Mesenchymal stem cell (in vitro differentiated cells and primary cell): ENCODE measurements at regions not wholly inside any gene's neighbourhood (a gene's known extent, or its start where the extent isn't known, plus 50 kb on each side); places are given as distances from the start of the nearest gene placed in this dataset.
A peak's percentile ranks its signal among the peaks of the same experiment; 100 is the strongest.

ENCODE experiments used
- DNase-seq: peaks from one replicate; pipeline ENCODE4 v3.0.0-alpha.2; 2013
- H2AFZ ChIP-seq: one replicate; pipeline ENCODE4 v1.6.1; 2013; ENCODE audit warnings: low read depth, mild to moderate bottlenecking, control low read depth, inconsistent platforms, low read length, moderate library complexity
- H2AK5ac ChIP-seq: 2 replicates; pipeline ENCODE4 v1.6.1; 2013; ENCODE audit warnings: low read length, moderate library complexity, mild to moderate bottlenecking, inconsistent platforms; ENCODE audit not compliant: severe bottlenecking
- H2BK120ac ChIP-seq: one replicate; pipeline ENCODE4 v1.6.1; 2013; ENCODE audit warnings: low read depth, mild to moderate bottlenecking, inconsistent platforms, low read length, moderate library complexity
- H2BK12ac ChIP-seq, 2 experiments: one replicate each; pipeline ENCODE4 v1.6.1; 2013; ENCODE audit warnings: inconsistent platforms in 2 of 2, low read length in 2 of 2, mild to moderate bottlenecking in 2 of 2, moderate library complexity in 2 of 2, control low read depth in 1 of 2
- H2BK15ac ChIP-seq: one replicate; pipeline ENCODE4 v1.6.1; 2013; ENCODE audit warnings: mild to moderate bottlenecking, low read depth, inconsistent platforms; ENCODE audit not compliant: poor library complexity, severe bottlenecking
- H2BK5ac ChIP-seq: 2 replicates; pipeline ENCODE4 v1.6.1; 2013; ENCODE audit warnings: low read depth, mild to moderate bottlenecking, low read length, control low read depth, inconsistent platforms; ENCODE audit not compliant: poor library complexity, severe bottlenecking
- H3K14ac ChIP-seq, 2 experiments: one replicate each; pipeline ENCODE4 v1.6.1; 2013; ENCODE audit warnings: inconsistent platforms in 2 of 2, low read length in 2 of 2, control low read depth in 1 of 2, mild to moderate bottlenecking in 1 of 2, moderate library complexity in 1 of 2
- H3K18ac ChIP-seq, 2 experiments: one replicate each; pipeline ENCODE4 v1.6.1; 2013; ENCODE audit warnings: inconsistent platforms in 2 of 2, low read length in 2 of 2, control low read depth in 1 of 2, low read depth in 1 of 2, mild to moderate bottlenecking in 1 of 2
- H3K23ac ChIP-seq, 2 experiments: one replicate each; pipeline ENCODE4 v1.6.1; 2013; ENCODE audit warnings: inconsistent platforms in 2 of 2, low read length in 2 of 2, mild to moderate bottlenecking in 2 of 2, moderate library complexity in 2 of 2, control low read depth in 1 of 2
- H3K27ac ChIP-seq: 2 replicates; pipeline ENCODE4 v1.5.1; 2013; ENCODE audit warnings: mild to moderate bottlenecking, moderate library complexity, low read length, control low read depth, inconsistent platforms; ENCODE audit not compliant: poor library complexity, severe bottlenecking
- H3K27me3 ChIP-seq, 2 experiments: 2 replicates each; pipeline versions ENCODE4 v1.6.1 to v1.7.0; 2013; ENCODE audit warnings: low read length in 2 of 2, mild to moderate bottlenecking in 2 of 2, moderate library complexity in 2 of 2, control low read depth in 1 of 2, inconsistent platforms in 1 of 2; ENCODE audit not compliant: control insufficient read depth in 1 of 2, insufficient read depth in 1 of 2
- H3K36me3 ChIP-seq, 2 experiments: 2 replicates each; pipeline versions ENCODE4 v1.6.1 to v1.7.0; 2013; ENCODE audit warnings: low read length in 2 of 2, control low read depth in 1 of 2, inconsistent platforms in 1 of 2, low read depth in 1 of 2, mild to moderate bottlenecking in 1 of 2; ENCODE audit not compliant: insufficient read depth in 2 of 2, control insufficient read depth in 1 of 2
- H3K4ac ChIP-seq, 2 experiments: one replicate each; pipeline ENCODE4 v1.6.1; 2013; ENCODE audit warnings: inconsistent platforms in 2 of 2, low read length in 2 of 2, mild to moderate bottlenecking in 2 of 2, moderate library complexity in 2 of 2, control low read depth in 1 of 2, low read depth in 1 of 2
- H3K4me1 ChIP-seq: 2 replicates; pipeline ENCODE4 v1.6.1; 2013; ENCODE audit warnings: low read depth, low read length, control low read depth; ENCODE audit not compliant: control insufficient read depth, insufficient read depth
- H3K4me2 ChIP-seq: 2 replicates; pipeline ENCODE4 v1.6.1; 2013; ENCODE audit warnings: low read length, mild to moderate bottlenecking, inconsistent platforms; ENCODE audit not compliant: poor library complexity, severe bottlenecking
- H3K4me3 ChIP-seq, 2 experiments: 2 replicates each; pipeline versions ENCODE4 v1.5.1 to v1.7.0; 2013; ENCODE audit warnings: low read length in 2 of 2, mild to moderate bottlenecking in 2 of 2, control low read depth in 1 of 2, low read depth in 1 of 2; ENCODE audit not compliant: insufficient read depth in 1 of 2
- H3K79me1 ChIP-seq: replicated peaks from 2 replicates; pipeline ENCODE4 v1.6.1; 2013; ENCODE audit warnings: mild to moderate bottlenecking, control low read depth, low read length, inconsistent platforms; ENCODE audit not compliant: poor library complexity, severe bottlenecking
- H3K9ac ChIP-seq: 2 replicates; pipeline ENCODE4 v1.7.0; 2013; ENCODE audit warnings: mild to moderate bottlenecking, low read length, moderate library complexity
- H3K9me3 ChIP-seq: 2 replicates; pipeline ENCODE4 v1.7.0; 2013; ENCODE audit warnings: mild to moderate bottlenecking, low read length; ENCODE audit not compliant: control insufficient read depth
- H4K8ac ChIP-seq: one replicate; pipeline ENCODE4 v1.6.1; 2013; ENCODE audit warnings: inconsistent platforms, mild to moderate bottlenecking, low read length, moderate library complexity
- H4K91ac ChIP-seq: one replicate; pipeline ENCODE4 v1.6.1; 2013; ENCODE audit warnings: mild to moderate bottlenecking, low read length, inconsistent platforms
- WGBS: methylation state at CpG from one replicate; pipeline ENCODE4 v1.1.7; 2013; ENCODE audit warnings: mixed read lengths; 5-methylcytosine and 5-hydroxymethylcytosine counted together

GRCh38 chr22:19626666-19627065, 87.6 kb upstream of the SEPTIN5 start:
- Histone ChIP-seq H2BK120ac (no peak overlapping the region), H3K4me2 (no peak overlapping the region), H3K18ac (no peak overlapping the region), H3K79me1 (no peaks in the 10 kb centered on the region), H3K9ac (no peak overlapping the region), H2BK5ac (no peak overlapping the region), H3K9me3 (no peaks in the 10 kb centered on the region), H2AFZ (no peak overlapping the region), H2AK5ac (no peak overlapping the region), H3K23ac (no peak overlapping the region), H2BK15ac (no peak overlapping the region), H3K27ac (no peak overlapping the region), H3K36me3 (no peaks in the 10 kb centered on the region), H4K91ac (no peak overlapping the region), H3K4me3 (no peak overlapping the region), H4K8ac (no peak overlapping the region), H3K4me1 (no peaks in the 10 kb centered on the region), H3K27me3 (peaks cover 26 to 83% of the 10 kb centered on the region in 2 experiments), H3K4ac (no peak overlapping the region), H2BK12ac (no peak overlapping the region), H3K14ac (no peak overlapping the region)
- DNase-seq = no peak
- 76% methylated on average over 2 of the region's 4 CpGs for WGBS

GRCh38 chr22:19628038-19628776, 86.1 kb upstream of the SEPTIN5 start:
- no peak overlapping the region for H3K14ac ChIP-seq
- H3K79me1 ChIP-seq = no peaks in the 10 kb centered on the region
- peaks cover 31 to 83% of the 10 kb centered on the region in 2 experiments for H3K27me3 ChIP-seq
- no peak overlapping the region for H2BK5ac ChIP-seq
- H4K91ac ChIP-seq = no peak overlapping the region
- H2AK5ac ChIP-seq = no peak overlapping the region
- no peak overlapping the region for H3K4me2 ChIP-seq
- no peak overlapping the region for H2BK12ac ChIP-seq
- H3K4ac ChIP-seq = no peak overlapping the region
- H2BK15ac ChIP-seq = no peak overlapping the region
- no peak overlapping the region for H3K18ac ChIP-seq
- no peaks in the 10 kb centered on the region for H3K4me1 ChIP-seq
- H3K4me3 ChIP-seq = no peak overlapping the region
- no peak overlapping the region for H3K23ac ChIP-seq
- no peak for DNase-seq
- no peak overlapping the region for H3K27ac ChIP-seq
- no peak overlapping the region for H2AFZ ChIP-seq
- WGBS = 93% methylated on average over 8 of the region's 11 CpGs
- H3K36me3 ChIP-seq = no peaks in the 10 kb centered on the region
- H3K9ac ChIP-seq = no peak overlapping the region
- H4K8ac ChIP-seq = no peak overlapping the region
- no peak overlapping the region for H2BK120ac ChIP-seq
- H3K9me3 ChIP-seq = no peaks in the 10 kb centered on the region

GRCh38 chr22:19629331-19629719, 85.0 kb upstream of the SEPTIN5 start:
- no peak overlapping the region for H3K9ac ChIP-seq
- H2BK12ac ChIP-seq = no peak overlapping the region
- H2AK5ac ChIP-seq = no peak overlapping the region
- H3K27me3 ChIP-seq = peaks cover 36 to 85% of the 10 kb centered on the region in 2 experiments
- H3K27ac ChIP-seq = no peak overlapping the region
- H4K8ac ChIP-seq = no peak overlapping the region
- no peak overlapping the region for H3K14ac ChIP-seq
- H3K36me3 ChIP-seq = no peaks in the 10 kb centered on the region
- no peak overlapping the region for H3K18ac ChIP-seq
- DNase-seq = no peak
- H4K91ac ChIP-seq = no peak overlapping the region
- no peaks in the 10 kb centered on the region for H3K79me1 ChIP-seq
- H2BK15ac ChIP-seq = no peak overlapping the region
- H2AFZ ChIP-seq = no peak overlapping the region
- no peak overlapping the region for H3K4me2 ChIP-seq
- H3K4me1 ChIP-seq = no peaks in the 10 kb centered on the region
- H3K4me3 ChIP-seq = no peak overlapping the region
- WGBS = 78% methylated on average over 12 of the region's 12 CpGs
- H3K4ac ChIP-seq = no peak overlapping the region
- no peak overlapping the region for H2BK120ac ChIP-seq
- no peak overlapping the region for H2BK5ac ChIP-seq
- no peaks in the 10 kb centered on the region for H3K9me3 ChIP-seq
- H3K23ac ChIP-seq = no peak overlapping the region

- Histone ChIP-seq H3K14ac (no peak overlapping the region), H2BK5ac (no peak overlapping the region), H3K4ac (no peak overlapping the region), H3K4me2 (no peak overlapping the region), H2BK120ac (no peak overlapping the region), H3K27ac (no peak overlapping the region), H3K9ac (no peak overlapping the region), H3K4me1 (peaks cover 2% of the 10 kb centered on the region), H3K9me3 (no peaks in the 10 kb centered on the region), H3K18ac (no peak overlapping the region), H2AK5ac (no peak overlapping the region), H4K8ac (no peak overlapping the region), H2AFZ (no peak overlapping the region), H3K36me3 (no peaks in the 10 kb centered on the region), H3K23ac (no peak overlapping the region), H3K4me3 (no peak overlapping the region), H3K27me3 (peaks cover 36 to 81% of the 10 kb centered on the region in 2 experiments), H2BK15ac (no peak overlapping the region), H4K91ac (no peak overlapping the region), H3K79me1 (no peaks in the 10 kb centered on the region), H2BK12ac (no peak overlapping the region)
- DNase-seq = peak; percentile 74
- WGBS = 21% methylated on average over 12 of the region's 13 CpGs
These were observed 84.4 kb upstream of the SEPTIN5 start for GRCh38 chr22:19629720-19630419.
